PC-9 (cell line): ENCODE measurements at regions not wholly inside any gene's neighbourhood (a gene's known extent, or its start where the extent isn't known, plus 50 kb on each side); places are given as distances from the start of the nearest gene placed in this dataset.

Source experiments
- EZH2 ChIP-seq: fragments of 200-600 bp; sonication (generic); IDR thresholded peaks from 2 replicates; pipeline ENCODE4 v1.8.0; 2017; ENCODE audit warnings: antibody characterized with exemption, low read depth
- TF ChIP-seq, protein P1 (sequence below): fragments of 200-600 bp; sonication (generic); conservative IDR thresholded peaks from 2 replicates; pipeline ENCODE4 v1.6.1; 2017; ENCODE audit warnings: mixed run types, antibody characterized with exemption, mild to moderate bottlenecking, moderate library complexity

DNA sequence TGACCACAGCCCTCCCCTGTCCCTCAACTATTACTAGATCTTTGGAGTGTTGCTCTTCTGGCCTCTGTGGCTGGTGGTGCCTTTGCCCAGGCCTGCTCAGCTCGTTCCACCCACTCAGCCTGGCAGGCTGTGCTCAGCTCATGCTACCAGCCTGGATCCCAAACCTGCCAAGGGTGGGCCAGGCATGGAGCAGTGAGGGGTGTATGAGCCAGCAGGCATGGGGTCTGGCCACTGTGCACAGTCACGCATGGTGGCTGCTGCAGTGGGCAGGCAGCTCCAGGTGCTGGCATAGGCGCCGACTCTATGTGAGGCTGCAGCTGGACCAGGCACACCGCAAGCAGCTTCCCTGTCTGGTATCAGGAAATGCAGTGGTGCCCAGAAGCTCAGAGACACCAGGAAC, 449.9 kb downstream of the MATN1 start:
- TF ChIP-seq, protein P1, sequence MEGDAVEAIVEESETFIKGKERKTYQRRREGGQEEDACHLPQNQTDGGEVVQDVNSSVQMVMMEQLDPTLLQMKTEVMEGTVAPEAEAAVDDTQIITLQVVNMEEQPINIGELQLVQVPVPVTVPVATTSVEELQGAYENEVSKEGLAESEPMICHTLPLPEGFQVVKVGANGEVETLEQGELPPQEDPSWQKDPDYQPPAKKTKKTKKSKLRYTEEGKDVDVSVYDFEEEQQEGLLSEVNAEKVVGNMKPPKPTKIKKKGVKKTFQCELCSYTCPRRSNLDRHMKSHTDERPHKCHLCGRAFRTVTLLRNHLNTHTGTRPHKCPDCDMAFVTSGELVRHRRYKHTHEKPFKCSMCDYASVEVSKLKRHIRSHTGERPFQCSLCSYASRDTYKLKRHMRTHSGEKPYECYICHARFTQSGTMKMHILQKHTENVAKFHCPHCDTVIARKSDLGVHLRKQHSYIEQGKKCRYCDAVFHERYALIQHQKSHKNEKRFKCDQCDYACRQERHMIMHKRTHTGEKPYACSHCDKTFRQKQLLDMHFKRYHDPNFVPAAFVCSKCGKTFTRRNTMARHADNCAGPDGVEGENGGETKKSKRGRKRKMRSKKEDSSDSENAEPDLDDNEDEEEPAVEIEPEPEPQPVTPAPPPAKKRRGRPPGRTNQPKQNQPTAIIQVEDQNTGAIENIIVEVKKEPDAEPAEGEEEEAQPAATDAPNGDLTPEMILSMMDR = no peak
- no peak for TF ChIP-seq EZH2
